ENCODE measurements at regions not wholly inside any gene's neighbourhood (a gene's known extent, or its start where the extent isn't known, plus 50 kb on each side); places are given as distances from the start of the nearest gene placed in this dataset.

- Histone ChIP-seq H3K36me3 (ENCODE audit: control insufficient read depth, insufficient read depth, low read length) (no peaks in the 10 kb centered on the region), H3K9me3 (ENCODE audit: control insufficient read depth, insufficient read depth, low read depth, low read length) (no peaks in the 10 kb centered on the region), H3K4me3 (ENCODE audit: low read depth in 2 of 2, low read length in 2 of 2) (no peak overlapping the region), H3K27ac (ENCODE audit: low read length) (no peak overlapping the region), H3K4me1 (ENCODE audit: control insufficient read depth, insufficient read depth, low read length) (no peaks in the 10 kb centered on the region), H3K27me3 (ENCODE audit: control insufficient read depth, insufficient read depth, low read length) (no peaks in the 10 kb centered on the region)
- intact Hi-C loops (cut with micrococcal nuclease; ENCODE audit: unreplicated experiment) (no loop called here), in situ Hi-C loops (cut with HindIII; ENCODE audit: low pct_unique_long_range_greater_than_20kb, low sequenced_read_pairs) (no loop called here)
- TF ChIP-seq SIN3A (IDR thresholded peaks at IDR 0.05; ENCODE audit: borderline replicate concordance, insufficient read depth, low read depth, low read length) (no peak), TCF7L2 (IDR thresholded peaks at IDR 0.05; ENCODE audit: low read depth, low read length) (no peak), POLR2AphosphoS5 (IDR thresholded peaks at IDR 0.05; ENCODE audit: low read depth, low read length) (no peak), CTCF (IDR thresholded peaks at IDR 0.05) (no peak)
- TF ChIP-seq, protein P1, sequence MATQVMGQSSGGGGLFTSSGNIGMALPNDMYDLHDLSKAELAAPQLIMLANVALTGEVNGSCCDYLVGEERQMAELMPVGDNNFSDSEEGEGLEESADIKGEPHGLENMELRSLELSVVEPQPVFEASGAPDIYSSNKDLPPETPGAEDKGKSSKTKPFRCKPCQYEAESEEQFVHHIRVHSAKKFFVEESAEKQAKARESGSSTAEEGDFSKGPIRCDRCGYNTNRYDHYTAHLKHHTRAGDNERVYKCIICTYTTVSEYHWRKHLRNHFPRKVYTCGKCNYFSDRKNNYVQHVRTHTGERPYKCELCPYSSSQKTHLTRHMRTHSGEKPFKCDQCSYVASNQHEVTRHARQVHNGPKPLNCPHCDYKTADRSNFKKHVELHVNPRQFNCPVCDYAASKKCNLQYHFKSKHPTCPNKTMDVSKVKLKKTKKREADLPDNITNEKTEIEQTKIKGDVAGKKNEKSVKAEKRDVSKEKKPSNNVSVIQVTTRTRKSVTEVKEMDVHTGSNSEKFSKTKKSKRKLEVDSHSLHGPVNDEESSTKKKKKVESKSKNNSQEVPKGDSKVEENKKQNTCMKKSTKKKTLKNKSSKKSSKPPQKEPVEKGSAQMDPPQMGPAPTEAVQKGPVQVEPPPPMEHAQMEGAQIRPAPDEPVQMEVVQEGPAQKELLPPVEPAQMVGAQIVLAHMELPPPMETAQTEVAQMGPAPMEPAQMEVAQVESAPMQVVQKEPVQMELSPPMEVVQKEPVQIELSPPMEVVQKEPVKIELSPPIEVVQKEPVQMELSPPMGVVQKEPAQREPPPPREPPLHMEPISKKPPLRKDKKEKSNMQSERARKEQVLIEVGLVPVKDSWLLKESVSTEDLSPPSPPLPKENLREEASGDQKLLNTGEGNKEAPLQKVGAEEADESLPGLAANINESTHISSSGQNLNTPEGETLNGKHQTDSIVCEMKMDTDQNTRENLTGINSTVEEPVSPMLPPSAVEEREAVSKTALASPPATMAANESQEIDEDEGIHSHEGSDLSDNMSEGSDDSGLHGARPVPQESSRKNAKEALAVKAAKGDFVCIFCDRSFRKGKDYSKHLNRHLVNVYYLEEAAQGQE (IDR thresholded peaks at IDR 0.05; ENCODE audit: insufficient read depth in 1 of 2, low read depth in 2 of 2, low read length in 1 of 2), result no peak
- POLR2A ChIA-PET, result no interaction called here
- DNase-seq (ENCODE audit: low read depth, low spot score) (no peak), ATAC-seq (no peak)
- no TSS peak for BruUV-seq (replicated peaks)
- CTCF ChIA-PET, result no interaction called here
These were observed 148.1 kb upstream of the RUNX1 start for GRCh38 chr21:35197191-35197590.

- ATAC-seq, result no peak
- no peak for DNase-seq (ENCODE audit: low read depth, low spot score)
- in situ Hi-C loops (cut with HindIII; ENCODE audit: low pct_unique_long_range_greater_than_20kb, low sequenced_read_pairs), result no loop called here
- no peaks in the 10 kb centered on the region for H3K9me3 ChIP-seq (ENCODE audit: control insufficient read depth, insufficient read depth, low read depth, low read length)
- BruUV-seq (replicated peaks), result no TSS peak
- intact Hi-C loops (cut with micrococcal nuclease; ENCODE audit: unreplicated experiment), result no loop called here
- TF ChIP-seq POLR2AphosphoS5 (IDR thresholded peaks at IDR 0.05; ENCODE audit: low read depth, low read length) (no peak), TCF7L2 (IDR thresholded peaks at IDR 0.05; ENCODE audit: low read depth, low read length) (no peak), CTCF (IDR thresholded peaks at IDR 0.05) (no peak), SIN3A (IDR thresholded peaks at IDR 0.05; ENCODE audit: borderline replicate concordance, insufficient read depth, low read depth, low read length) (no peak)
- TF ChIP-seq, protein P1 (IDR thresholded peaks at IDR 0.05; ENCODE audit: insufficient read depth in 1 of 2, low read depth in 2 of 2, low read length in 1 of 2), result no peak
- no peaks in the 10 kb centered on the region for H3K27me3 ChIP-seq (ENCODE audit: control insufficient read depth, insufficient read depth, low read length)
- no peak overlapping the region for H3K27ac ChIP-seq (ENCODE audit: low read length)
- H3K4me3 ChIP-seq (ENCODE audit: low read depth in 2 of 2, low read length in 2 of 2), result no peak overlapping the region
- POLR2A ChIA-PET, result no interaction called here
- no peaks in the 10 kb centered on the region for H3K36me3 ChIP-seq (ENCODE audit: control insufficient read depth, insufficient read depth, low read length)
- H3K4me1 ChIP-seq (ENCODE audit: control insufficient read depth, insufficient read depth, low read length), result no peaks in the 10 kb centered on the region
- CTCF ChIA-PET, result no interaction called here
These were observed 147.0 kb upstream of the RUNX1 start for GRCh38 chr21:35196128-35196527.
